SK-N-SH (cell line): ENCODE measurements at regions not wholly inside any gene's neighbourhood (a gene's known extent, or its start where the extent isn't known, plus 50 kb on each side); places are given as distances from the start of the nearest gene placed in this dataset.

Experiments
- CTCF ChIA-PET: fragments of 300-600, 350-600 bp; formaldehyde crosslinking; extraction: SDS; loops from one replicate; lab custom pipeline; 2021; lab: Yijun Ruan, JAX
- POLR2A ChIA-PET: fragments of 350-600 bp; sonication (Branson Sonifier 250); formaldehyde crosslinking; extraction: SDS; loops from one replicate; lab custom pipeline; 2020; ENCODE audit warnings: antibody characterized with exemption, inconsistent platforms; lab: Yijun Ruan, JAX
- DNase-seq: peaks from one replicate; pipeline ENCODE4 v3.0.0; 2012
- H2AFZ ChIP-seq: fragments of 200-600 bp; sonication (generic); 2 replicates; pipeline ENCODE4 v1.8.1; 2016; ENCODE audit warnings: antibody characterized with exemption, mild to moderate bottlenecking, low read depth
- H3F3A ChIP-seq: fragments of 200-600 bp; sonication (generic); replicated peaks from 2 replicates; pipeline ENCODE3; 2016; ENCODE audit warnings: antibody characterized with exemption, mild to moderate bottlenecking; ENCODE audit not compliant: insufficient read depth
- H3K27ac ChIP-seq, 2 experiments: fragments of 200-500 bp in 1 of 2; fragments of 200-600 bp in 1 of 2; sonication (Bioruptor generic) in 1 of 2; sonication (generic), shearing (Covaris generic) in 1 of 2; 2 replicates each; pipeline versions ENCODE4 v1.5.1 to v1.6.1; 2014 to 2016; ENCODE audit warnings: low read depth in 2 of 2, inconsistent platforms in 1 of 2, low read length in 1 of 2, mild to moderate bottlenecking in 1 of 2, mixed read lengths in 1 of 2
- H3K27me3 ChIP-seq: fragments of 200-600 bp; sonication (generic), shearing (Covaris generic); 2 replicates; pipeline ENCODE4 v1.6.1; 2016; ENCODE audit warnings: mixed run types; ENCODE audit not compliant: insufficient read depth
- H3K36me3 ChIP-seq, 2 experiments: fragments of 200-500 bp in 1 of 2; fragments of 200-600 bp in 1 of 2; sonication (Bioruptor generic) in 1 of 2; sonication (generic) in 1 of 2; replicated peaks in 1 of 2; 2 replicates each; pipeline versions ENCODE3 to v1.5.1; 2014 to 2016; ENCODE audit warnings: low read length in 1 of 2, mild to moderate bottlenecking in 1 of 2; ENCODE audit not compliant: insufficient read depth in 2 of 2, control insufficient read depth in 1 of 2
- H3K4me1 ChIP-seq, 2 experiments: fragments of 200-500 bp in 1 of 2; fragments of 200-600 bp in 1 of 2; sonication (Bioruptor generic) in 1 of 2; sonication (generic), shearing (Covaris generic) in 1 of 2; 2 replicates each; pipeline versions ENCODE4 v1.5.1 to v1.6.1; 2014 to 2016; ENCODE audit warnings: low read depth in 1 of 2, low read length in 1 of 2, mixed run types in 1 of 2; ENCODE audit not compliant: insufficient read depth in 2 of 2, control insufficient read depth in 1 of 2
- H3K4me2 ChIP-seq: fragments of 200-600 bp; sonication (generic), shearing (Covaris generic); 2 replicates; pipeline ENCODE4 v1.6.1; 2017; ENCODE audit warnings: mixed run types
- H3K4me3 ChIP-seq, 2 experiments: fragments of 200-500 bp in 1 of 2; fragments of 200-600 bp in 1 of 2; sonication (Bioruptor generic) in 1 of 2; sonication (generic), shearing (Covaris generic) in 1 of 2; 2 replicates each; pipeline versions ENCODE4 v1.5.1 to v1.8.1; 2014 to 2016; ENCODE audit warnings: low read depth in 2 of 2, inconsistent platforms in 1 of 2, low read length in 1 of 2, mild to moderate bottlenecking in 1 of 2, mixed read lengths in 1 of 2, moderate library complexity in 1 of 2
- H3K79me2 ChIP-seq: fragments of 200-600 bp; sonication (generic); 2 replicates; pipeline ENCODE4 v1.8.1; 2017; ENCODE audit warnings: mild to moderate bottlenecking; ENCODE audit not compliant: insufficient read depth
- H3K9ac ChIP-seq: fragments of 200-600 bp; sonication (generic); 2 replicates; pipeline ENCODE4 v1.6.1; 2017; ENCODE audit warnings: mixed run types
- H3K9me2 ChIP-seq: fragments of 200-600 bp; sonication (generic); 2 replicates; pipeline ENCODE4 v1.6.1; 2017; ENCODE audit warnings: mixed run types
- H3K9me3 ChIP-seq: fragments of 200-600 bp; sonication (generic); 2 replicates; pipeline ENCODE4 v1.6.1; 2017; ENCODE audit warnings: mixed run types, mild to moderate bottlenecking, moderate library complexity
- H4K20me1 ChIP-seq: fragments of 200-600 bp; sonication (generic); 2 replicates; pipeline ENCODE4 v1.6.1; 2017; ENCODE audit warnings: mild to moderate bottlenecking, mixed run types; ENCODE audit not compliant: insufficient read depth
- CTCF ChIP-seq: fragments of 200-600 bp; sonication (generic); IDR thresholded peaks from 2 replicates; pipeline ENCODE4 v1.6.1; 2017; ENCODE audit warnings: antibody characterized with exemption, mild to moderate bottlenecking, moderate library complexity
- EP300 ChIP-seq, 2 experiments: IDR thresholded peaks; 2 replicates each; pipeline versions ENCODE4 v1.4.0 to v1.6.1; 2012; ENCODE audit warnings: borderline replicate concordance in 1 of 2, low read depth in 1 of 2, low read length in 1 of 2
- FOSL2 ChIP-seq: IDR thresholded peaks from 2 replicates; pipeline ENCODE4 v1.4.0; 2012; ENCODE audit warnings: low read depth, mild to moderate bottlenecking, moderate library complexity, borderline replicate concordance
- FOXM1 ChIP-seq: IDR thresholded peaks from 2 replicates; pipeline ENCODE4 v1.4.0; 2012; ENCODE audit warnings: low read depth, mild to moderate bottlenecking
- JUND ChIP-seq: IDR thresholded peaks from 2 replicates; pipeline ENCODE4 v1.4.0; 2012
- PBX3 ChIP-seq: IDR thresholded peaks from 2 replicates; pipeline ENCODE4; 2012
- POLR2AphosphoS5 ChIP-seq: IDR thresholded peaks from 2 replicates; pipeline ENCODE4 v1.6.1; 2012; ENCODE audit warnings: low read depth, low read length
- RXRA ChIP-seq: IDR thresholded peaks from 2 replicates; pipeline ENCODE4 v1.4.0; 2012; ENCODE audit warnings: low read depth, mild to moderate bottlenecking, borderline replicate concordance
- TCF12 ChIP-seq: IDR thresholded peaks from 2 replicates; pipeline ENCODE4 v1.4.0; 2012
- YY1 ChIP-seq: IDR thresholded peaks from 2 replicates; pipeline ENCODE4 v1.4.0; 2012; ENCODE audit warnings: low read depth, mild to moderate bottlenecking
- WGBS: methylation state at CpG from one replicate; pipeline ENCODE4 v1.1.6; 2017; ENCODE audit warnings: low lambda C conversion rate; 5-methylcytosine and 5-hydroxymethylcytosine counted together
- TF ChIP-seq, protein P1 (sequence below): IDR thresholded peaks from 2 replicates; pipeline ENCODE4 v1.4.0; 2012; ENCODE audit warnings: low read depth
- TF ChIP-seq, protein P2 (sequence below): IDR thresholded peaks from 2 replicates; pipeline ENCODE4 v1.4.0; 2012; ENCODE audit warnings: low read depth, borderline replicate concordance

- no peaks in the 10 kb centered on the region for H3K27me3 ChIP-seq
- no peak overlapping the region for H3K4me2 ChIP-seq
- no peak overlapping the region; the same call in 1 of the 2 replicates for H2AFZ ChIP-seq
- no peak overlapping the region for H3K9ac ChIP-seq
- H4K20me1 ChIP-seq, result no peaks in the 10 kb centered on the region
- no peaks in the 10 kb centered on the region for H3K4me1 ChIP-seq
- no peaks in the 10 kb centered on the region for H3K79me2 ChIP-seq
- no peaks in the 10 kb centered on the region for H3K9me2 ChIP-seq
- POLR2A ChIA-PET, result no interaction called here
- 46% methylated on average over 11 of the region's 11 CpGs for WGBS
- CTCF ChIA-PET, result interaction anchor here (0.8 to 1.4 kb wide), 3 partner anchors 10 to 1202 kb away, joined by 3 to 4 read pairs (median 3); no protein-coding TSS in a partner anchor
- TF ChIP-seq CTCF (no peak), FOSL2 (no peak), PBX3 (no peak), YY1 (no peak), FOXM1 (no peak), EP300 (IDR thresholded peaks at IDR 0.05; ENCODE audit: borderline replicate concordance in 1 of 2, low read depth in 1 of 2, low read length in 1 of 2) (no peak), POLR2AphosphoS5 (no peak)
- TF ChIP-seq, protein P1, sequence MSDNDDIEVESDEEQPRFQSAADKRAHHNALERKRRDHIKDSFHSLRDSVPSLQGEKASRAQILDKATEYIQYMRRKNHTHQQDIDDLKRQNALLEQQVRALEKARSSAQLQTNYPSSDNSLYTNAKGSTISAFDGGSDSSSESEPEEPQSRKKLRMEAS, result no peak
- TF ChIP-seq, protein P2, sequence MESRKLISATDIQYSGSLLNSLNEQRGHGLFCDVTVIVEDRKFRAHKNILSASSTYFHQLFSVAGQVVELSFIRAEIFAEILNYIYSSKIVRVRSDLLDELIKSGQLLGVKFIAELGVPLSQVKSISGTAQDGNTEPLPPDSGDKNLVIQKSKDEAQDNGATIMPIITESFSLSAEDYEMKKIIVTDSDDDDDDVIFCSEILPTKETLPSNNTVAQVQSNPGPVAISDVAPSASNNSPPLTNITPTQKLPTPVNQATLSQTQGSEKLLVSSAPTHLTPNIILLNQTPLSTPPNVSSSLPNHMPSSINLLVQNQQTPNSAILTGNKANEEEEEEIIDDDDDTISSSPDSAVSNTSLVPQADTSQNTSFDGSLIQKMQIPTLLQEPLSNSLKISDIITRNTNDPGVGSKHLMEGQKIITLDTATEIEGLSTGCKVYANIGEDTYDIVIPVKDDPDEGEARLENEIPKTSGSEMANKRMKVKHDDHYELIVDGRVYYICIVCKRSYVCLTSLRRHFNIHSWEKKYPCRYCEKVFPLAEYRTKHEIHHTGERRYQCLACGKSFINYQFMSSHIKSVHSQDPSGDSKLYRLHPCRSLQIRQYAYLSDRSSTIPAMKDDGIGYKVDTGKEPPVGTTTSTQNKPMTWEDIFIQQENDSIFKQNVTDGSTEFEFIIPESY, result no peak
- no peaks in the 10 kb centered on the region for H3K9me3 ChIP-seq
- H3K27ac ChIP-seq, result no peak overlapping the region
- H3F3A ChIP-seq, result no peaks in the 10 kb centered on the region
- H3K4me3 ChIP-seq, result no peak overlapping the region
- no peak for DNase-seq
- no peaks in the 10 kb centered on the region for H3K36me3 ChIP-seq
Observed at GRCh38 chr12:127035011-127035879, 1231.7 kb upstream of the TMEM132C start.

GRCh38 chr12:127038152-127038551 lies 1228.8 kb upstream of the TMEM132C start:
- Histone ChIP-seq H3K9me3 (no peaks in the 10 kb centered on the region), H3K9ac (no peak overlapping the region), H3K36me3 (no peaks in the 10 kb centered on the region), H3K79me2 (no peaks in the 10 kb centered on the region), H3K4me3 (no peak overlapping the region), H3K27me3 (no peaks in the 10 kb centered on the region), H2AFZ (no peak overlapping the region), H3K9me2 (no peaks in the 10 kb centered on the region), H3K27ac (no peak overlapping the region), H4K20me1 (no peaks in the 10 kb centered on the region), H3K4me2 (no peak overlapping the region), H3K4me1 (no peaks in the 10 kb centered on the region), H3F3A (no peaks in the 10 kb centered on the region)
- 44% methylated on average over 1 of the region's 1 CpG for WGBS
- TF ChIP-seq TCF12 (no peak), JUND (no peak), RXRA (no peak)
- DNase-seq, result no peak
- CTCF ChIA-PET, result no interaction called here
- POLR2A ChIA-PET, result no interaction called here
